GM18499 (cell line): ENCODE measurements at regions not wholly inside any gene's neighbourhood (a gene's known extent, or its start where the extent isn't known, plus 50 kb on each side); places are given as distances from the start of the nearest gene placed in this dataset.

Experiments
- ATAC-seq: cut with Tn5 transposase; IDR thresholded peaks from one replicate; pipeline ENCODE4 v1.9.1; 2021; ENCODE audit warnings: moderate number of reproducible peaks; ENCODE audit not compliant: insufficient read depth, unreplicated experiment

DNA sequence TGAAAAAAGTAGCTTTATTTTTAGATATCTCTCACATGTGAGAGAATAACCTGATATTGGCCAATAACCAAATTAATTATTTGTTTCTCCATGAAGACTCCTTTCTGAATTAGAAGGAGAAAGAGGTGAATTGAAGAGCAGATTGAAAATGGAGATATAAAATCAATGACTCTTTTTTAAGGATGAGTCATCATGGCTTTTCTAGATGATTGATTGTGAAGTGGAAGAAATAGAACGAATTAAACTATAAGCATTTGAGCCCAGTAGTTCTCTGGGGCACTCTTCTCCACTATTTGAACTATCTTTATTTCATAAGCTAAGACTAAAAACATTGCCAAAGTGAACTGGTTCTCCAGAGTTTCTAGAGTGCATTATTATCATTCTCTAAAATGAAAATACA lies 137.2 kb upstream of the EDNRA start:
- ATAC-seq: no peak

DNA sequence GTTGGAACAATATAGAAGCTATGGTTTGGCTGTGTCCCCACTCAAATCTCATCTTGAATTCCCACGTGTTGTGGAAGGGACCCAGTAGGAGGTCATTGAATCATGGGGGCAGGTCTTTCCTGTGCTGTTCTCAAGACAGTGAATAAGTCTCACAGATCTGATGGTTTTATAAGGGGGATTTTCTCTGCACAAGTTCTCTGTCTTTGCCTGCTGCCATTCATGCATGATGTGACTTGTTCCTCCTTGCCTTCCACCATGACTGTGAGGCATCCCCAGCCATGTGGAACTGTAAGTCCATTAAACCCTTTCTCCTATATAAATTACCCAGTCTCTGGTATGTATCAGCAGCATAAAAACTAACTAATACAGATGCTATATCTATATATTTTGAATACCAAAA lies 135.2 kb upstream of the EDNRA start:
- no peak for ATAC-seq

DNA sequence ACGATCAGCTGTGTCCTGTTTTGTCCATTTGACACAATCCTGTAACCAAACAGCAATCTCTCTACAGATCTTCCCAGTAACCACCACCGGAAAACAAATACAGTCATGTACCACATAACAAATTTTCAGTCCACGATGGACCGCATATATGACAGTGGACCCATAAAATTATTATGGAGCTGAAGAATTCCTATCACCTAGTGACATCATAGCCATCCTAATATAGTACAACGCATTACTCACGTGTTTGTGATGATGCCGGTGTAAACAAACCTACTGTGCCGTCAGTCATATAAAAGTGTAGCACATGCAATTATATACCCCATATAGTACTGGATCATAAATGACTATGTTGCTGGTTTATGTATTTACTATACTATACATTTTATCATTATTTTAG lies 133.7 kb upstream of the EDNRA start:
- ATAC-seq: no peak

DNA sequence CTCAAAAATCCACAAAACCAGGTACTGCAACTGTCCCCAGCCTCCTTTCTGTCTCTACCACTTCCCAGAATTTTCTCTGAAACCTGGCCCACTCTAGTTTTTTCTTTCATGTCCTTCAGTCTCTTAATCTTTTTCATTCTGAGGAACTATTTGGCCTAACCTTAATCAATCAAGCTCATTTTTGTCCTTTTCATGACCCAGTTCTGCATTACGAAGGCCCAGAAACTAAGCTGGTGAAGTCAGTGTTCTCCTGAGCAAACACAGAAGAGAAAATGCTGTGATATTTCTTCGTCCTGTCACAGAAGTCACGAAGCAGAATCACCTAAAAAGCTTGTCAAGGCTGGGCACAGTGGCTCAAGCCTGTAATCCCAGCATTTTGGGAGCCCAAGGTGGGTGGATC lies 131.7 kb upstream of the EDNRA start:
- ATAC-seq: no peak

DNA sequence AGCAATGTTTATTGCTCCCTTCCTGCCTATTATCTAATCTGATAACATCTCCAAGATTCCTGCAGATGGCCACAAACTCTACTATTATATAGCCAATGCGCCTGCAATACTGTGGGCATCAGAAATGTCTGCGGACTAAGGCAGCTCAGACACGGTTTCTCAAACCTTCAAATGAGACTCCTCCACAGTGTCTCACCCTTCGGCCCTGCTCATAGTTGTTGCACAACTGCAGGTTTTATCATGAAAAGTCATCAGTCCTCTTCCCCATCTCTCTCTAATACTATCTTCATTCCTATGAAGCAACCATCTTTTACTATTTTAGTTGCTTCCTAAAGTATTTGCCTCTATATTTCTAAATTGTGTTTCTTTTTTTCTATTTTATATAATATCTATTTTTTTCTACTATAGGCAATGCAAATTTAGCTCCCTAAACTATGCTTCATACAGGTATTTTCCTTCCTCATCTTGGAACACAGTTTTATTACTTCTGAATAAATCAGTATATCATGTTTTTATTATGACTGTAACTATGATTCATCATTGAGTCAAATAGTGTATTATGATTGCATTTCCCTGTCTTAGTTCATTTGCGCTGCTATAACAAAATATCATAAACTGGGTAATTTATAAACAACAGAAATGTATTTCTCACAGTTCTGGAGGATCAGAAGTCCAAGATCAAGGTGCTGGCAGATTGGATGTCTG lies 129.7 kb upstream of the EDNRA start:
- no peak for ATAC-seq

DNA sequence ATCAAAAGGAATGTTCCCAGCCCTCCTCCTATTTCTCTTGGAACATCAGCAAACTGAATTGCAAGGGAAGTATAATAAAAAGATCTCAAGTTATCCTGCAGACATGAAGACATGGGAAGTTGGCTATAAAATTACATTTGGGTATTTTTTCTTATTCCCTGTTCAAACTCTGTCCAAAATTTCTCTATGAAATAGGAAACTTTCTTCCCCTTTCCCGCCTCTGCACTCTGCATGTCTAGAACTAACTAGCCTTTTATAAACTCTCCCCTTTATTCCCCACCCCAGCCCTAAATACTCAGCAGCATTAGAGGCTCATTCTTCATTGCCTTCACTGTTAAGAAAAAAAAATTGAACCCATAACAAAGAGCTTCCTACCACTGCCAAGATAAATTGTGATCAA lies 126.7 kb upstream of the EDNRA start:
- ATAC-seq: no peak

DNA sequence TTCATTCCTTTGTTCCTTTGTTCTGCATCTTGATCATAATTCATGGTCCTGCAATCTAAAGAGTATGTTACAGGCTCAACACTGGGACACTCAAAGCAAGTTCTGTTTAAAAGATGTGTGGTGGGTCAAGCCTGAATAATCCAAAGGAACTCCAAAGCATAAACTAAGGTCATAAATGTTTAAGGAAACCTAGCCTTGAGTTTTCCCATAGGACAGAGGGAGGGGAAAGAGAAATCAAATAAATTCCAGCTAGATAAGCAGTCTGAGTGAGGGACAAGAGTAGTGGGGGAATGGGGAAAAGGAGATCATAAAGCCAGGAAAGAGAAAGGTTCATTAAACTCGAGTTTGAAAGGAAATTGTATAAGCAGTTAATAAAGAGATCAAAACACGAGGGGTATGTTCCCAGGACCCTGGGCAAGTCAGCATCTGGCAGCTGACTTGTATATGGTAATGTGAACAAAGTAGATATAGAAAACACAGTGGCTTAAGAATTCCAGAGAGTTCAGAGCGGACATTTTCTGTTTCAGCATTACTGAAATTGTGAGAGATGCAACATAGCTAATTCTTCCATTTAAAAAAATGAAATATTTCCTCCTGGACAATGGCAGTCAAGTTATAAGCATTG lies 125.8 kb upstream of the EDNRA start:
- ATAC-seq: no peak

DNA sequence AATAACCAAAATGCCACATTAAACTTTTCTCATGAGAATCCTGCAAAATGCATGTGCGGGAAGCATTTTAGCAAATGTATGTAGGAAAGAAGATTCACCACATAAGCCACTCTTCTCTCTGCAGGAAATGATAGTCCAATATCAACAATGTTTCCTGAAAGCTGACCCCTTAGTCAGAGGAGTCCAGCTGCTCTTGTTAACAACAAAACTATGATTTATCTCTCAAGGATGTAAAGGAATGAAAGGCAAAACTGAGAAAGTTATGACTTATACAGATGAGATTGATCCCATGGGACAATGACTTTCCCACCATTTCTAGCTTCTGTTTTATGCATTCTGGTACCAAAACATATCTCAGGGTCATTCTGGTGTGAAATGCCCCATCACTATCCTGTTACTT lies 125.0 kb upstream of the EDNRA start:
- no peak for ATAC-seq

DNA sequence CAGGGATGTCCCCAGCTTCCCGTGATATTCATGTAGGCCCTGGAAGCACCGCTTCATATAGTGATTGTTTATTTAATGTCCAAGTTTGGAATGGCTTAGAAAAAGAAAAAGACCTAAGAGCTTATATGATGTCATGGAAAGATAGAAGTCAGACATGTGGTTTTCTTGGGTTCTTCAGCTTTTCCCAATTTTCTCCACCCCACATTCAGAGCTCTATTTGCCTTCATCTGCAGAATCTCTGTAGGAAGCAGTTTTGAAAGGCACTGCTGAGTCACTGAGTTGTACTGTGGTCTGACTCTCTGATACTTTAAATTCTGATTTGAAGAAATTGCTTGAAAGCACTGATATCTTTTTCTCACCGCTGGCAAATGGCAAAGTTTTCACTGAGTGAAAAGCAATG lies 120.6 kb upstream of the EDNRA start:
- no peak for ATAC-seq

DNA sequence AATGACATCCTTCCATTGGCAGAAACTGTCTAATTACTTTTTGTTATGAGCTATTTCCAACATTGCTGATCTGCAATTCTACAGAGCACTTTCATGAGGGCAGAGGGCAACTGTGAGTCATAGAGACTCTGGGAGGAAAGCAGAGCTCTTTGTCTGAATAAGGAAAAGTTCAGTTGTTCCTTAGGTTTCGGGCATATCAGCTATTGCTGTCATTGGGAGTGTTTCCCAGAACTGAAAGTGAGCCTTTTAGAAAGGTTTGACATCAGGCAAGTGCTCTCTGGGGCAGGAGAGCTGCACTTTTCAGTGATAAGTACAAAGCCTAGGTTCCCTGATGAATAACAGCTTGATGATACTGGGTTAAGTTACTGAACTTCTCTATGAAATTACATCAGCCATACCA lies 119.2 kb upstream of the EDNRA start:
- no peak for ATAC-seq

DNA sequence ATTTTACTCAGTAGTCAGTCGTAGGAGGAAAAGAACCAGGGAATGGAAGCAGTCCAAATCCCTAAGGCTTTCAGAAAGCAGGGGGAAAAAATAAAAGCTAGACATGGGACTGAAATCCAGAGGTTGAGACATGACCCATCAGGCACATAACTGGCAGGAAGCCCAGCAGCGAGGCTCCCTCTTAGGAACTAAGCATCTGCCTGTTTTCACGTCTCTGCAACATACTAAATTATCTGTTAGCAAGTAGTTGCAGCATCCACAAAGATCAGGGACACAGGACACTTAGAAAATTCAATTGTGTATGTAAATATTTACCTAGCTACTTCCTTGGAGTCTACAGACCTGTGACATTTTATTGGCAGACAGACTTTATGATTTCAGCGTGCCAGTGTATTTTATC lies 118.0 kb upstream of the EDNRA start:
- ATAC-seq: no peak

DNA sequence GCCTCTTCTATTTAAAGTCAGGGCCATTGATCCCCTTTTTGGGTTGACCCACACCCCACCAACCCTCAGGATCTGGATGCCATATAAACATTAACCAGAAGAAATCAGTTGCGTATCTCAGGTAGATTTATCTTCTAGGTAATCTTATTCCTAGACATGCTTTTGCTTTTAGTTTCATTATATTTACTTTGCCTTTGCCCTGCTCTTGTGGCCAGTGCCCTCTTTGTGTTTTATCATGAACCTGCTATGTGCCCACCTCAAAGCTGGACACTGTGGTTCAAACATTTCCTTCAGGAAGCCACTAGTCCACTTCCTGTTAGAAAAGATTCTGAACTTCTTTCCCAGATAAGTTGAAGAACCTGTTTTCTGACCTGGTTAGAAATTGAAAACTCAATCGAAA lies 117.4 kb upstream of the EDNRA start:
- no peak for ATAC-seq

DNA sequence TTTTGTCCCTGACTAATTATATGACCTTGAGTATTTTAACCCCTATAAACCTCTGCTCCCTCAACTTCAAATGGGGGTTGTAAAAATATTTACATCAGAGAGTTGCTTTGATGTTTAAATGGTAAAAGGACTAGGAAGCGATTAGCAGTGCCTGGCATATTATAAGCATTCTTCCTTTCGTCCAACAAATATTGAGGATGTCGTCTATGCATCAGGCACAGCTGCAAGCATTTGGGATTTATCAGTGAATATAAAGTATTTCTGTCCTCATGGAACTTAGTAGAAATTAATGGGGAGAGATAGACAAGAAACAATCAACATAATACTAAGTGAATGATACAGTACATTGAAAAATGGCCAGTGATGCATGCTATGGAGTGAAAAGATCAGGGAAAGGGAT lies 115.5 kb upstream of the EDNRA start:
- ATAC-seq: no peak

DNA sequence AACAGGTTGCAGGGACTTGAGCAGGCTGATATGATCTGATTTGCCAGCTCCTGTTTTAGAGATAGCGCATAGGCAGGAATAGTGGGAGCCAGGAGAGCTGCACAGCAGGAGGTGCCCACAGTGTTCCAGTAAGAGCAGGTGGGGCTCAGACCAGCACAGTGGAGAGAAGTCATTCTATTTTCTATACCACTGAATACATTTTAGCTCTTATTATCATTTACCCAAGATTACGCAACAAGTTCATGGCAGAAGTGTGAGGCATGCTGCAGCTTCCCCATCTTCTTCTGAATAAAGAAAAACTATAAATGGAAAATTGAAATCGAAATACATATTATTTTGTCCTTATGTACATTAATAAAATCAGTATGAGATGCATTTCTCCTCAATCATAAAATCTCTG lies 114.7 kb upstream of the EDNRA start:
- no peak for ATAC-seq

DNA sequence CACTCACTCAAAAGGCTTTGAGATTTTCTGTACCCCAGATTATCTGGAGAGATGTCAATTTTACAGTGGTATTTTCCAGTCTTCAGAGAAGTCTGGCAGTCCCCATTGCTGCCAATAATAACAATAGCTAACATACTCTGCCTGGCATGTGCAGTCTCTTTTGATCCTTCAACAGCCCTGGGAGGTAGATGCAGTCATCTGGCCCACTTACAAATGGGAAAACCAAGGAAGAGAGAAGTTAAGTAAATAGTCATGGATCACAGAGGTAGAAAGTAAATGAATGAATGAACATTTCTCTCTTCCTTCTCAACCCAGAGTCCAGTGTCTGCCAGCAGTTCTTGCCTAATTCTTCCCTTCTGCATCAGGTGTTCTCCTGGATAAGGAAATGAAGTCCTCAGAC lies 113.0 kb upstream of the EDNRA start:
- no peak for ATAC-seq

DNA sequence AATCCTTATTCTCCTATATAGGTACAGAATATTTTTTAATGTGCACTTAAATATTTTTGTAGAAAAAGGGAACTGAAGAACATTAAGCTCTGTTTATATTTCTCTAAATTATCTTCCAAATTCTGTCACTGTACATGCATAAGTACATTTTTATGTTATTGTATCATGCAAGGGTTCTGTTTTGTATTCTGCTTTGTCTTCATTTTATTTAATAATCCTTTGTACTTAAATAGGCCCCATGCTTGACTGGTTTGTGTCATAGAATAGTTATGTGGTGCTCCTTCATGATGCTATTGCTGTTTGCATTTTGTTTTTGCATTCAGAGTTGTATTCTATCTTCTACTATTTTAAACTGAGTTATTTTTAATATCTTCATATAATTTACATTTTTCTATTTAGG lies 111.9 kb upstream of the EDNRA start:
- ATAC-seq: no peak

DNA sequence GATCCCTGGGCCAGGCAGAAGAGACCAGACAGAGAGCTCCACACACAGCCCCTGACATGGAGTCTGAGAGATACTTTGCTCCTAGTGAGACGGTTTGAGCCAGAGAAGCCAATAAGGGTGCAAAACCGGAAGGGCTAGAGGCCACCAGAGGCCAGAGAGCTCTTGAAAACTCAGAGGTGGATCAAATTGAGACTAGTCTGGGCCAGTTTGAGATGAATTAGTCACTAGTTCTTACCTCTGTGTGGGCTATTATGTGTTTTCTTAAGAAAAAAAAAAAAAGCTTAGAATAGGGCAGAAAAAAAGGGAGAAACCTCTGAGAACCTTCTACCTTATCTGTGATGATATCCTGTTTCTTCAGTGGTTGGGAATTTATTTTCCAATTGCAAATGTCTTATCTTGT lies 110.4 kb upstream of the EDNRA start:
- ATAC-seq: no peak

DNA sequence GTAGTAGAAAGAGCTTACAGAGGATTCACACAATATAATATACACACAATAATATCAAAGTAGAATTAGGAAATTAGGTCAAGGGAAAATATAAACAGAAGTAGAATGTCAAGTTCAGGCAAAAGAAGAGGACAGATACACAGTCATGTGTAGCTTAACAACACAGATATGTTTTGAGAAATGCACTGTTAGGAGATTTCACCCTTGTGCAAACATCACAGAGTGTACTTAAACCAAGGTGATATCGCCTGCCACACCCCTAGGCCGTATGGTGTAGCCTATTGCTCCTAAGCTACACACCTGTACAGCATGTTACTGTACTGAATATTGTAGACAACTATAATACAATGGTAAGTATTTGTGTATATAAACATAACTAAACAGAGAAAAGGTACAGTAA lies 110.0 kb upstream of the EDNRA start:
- ATAC-seq: no peak

DNA sequence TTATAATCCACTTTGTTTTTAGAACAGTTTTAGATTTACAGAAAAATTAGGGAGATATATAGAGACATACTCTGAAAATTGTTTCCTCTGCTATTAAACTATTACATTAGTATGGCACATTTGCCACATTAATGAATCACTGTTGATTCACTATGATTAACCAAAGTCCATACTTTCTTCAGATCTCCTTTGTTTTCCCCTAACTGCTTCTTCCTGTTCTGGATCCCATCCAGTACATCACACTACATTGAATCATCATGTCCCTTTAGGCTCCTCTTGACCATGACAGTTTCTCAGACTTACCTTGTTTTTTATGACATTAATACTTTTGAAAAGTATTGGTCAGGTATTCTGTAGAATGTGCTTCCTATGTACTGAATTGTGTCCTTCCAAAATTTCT lies 109.2 kb upstream of the EDNRA start:
- ATAC-seq: no peak

DNA sequence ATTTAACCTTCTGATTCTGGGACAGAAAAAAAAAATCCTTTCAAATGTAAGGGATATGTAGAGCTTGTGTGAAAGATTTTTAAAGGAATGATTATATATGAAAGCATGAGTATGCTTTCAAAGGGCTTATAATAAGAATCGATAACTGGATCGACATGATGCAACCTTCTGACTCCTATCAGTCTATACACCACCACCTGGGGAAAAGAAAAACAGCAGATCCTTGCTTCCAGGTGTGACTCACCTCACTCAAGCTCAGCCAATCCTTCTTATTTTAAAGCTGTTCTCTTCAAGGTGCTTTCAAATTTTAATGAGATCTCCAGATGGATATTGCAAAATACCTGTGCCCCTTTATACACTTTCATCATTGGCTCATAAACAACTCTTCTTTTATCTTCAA lies 102.1 kb upstream of the EDNRA start:
- no peak for ATAC-seq

DNA sequence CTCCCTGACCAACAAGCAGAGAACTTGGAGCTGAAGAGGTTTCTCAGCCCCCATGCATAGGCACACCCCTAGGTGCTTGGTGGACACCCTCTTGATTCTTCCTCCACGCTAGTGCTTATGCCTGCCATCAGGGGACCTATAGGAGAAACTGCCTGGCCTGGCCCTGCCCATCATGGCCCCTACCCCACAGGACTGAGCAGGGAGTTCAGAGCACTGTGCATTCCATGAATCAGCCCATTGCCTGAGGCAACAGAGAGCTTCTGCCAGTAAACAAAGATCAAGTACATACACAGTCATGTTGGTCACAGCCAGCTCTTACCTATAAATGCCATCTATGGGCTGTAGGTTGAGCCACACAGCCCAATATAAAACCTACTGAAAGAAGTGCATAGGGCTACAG lies 99.1 kb upstream of the EDNRA start:
- ATAC-seq: no peak

DNA sequence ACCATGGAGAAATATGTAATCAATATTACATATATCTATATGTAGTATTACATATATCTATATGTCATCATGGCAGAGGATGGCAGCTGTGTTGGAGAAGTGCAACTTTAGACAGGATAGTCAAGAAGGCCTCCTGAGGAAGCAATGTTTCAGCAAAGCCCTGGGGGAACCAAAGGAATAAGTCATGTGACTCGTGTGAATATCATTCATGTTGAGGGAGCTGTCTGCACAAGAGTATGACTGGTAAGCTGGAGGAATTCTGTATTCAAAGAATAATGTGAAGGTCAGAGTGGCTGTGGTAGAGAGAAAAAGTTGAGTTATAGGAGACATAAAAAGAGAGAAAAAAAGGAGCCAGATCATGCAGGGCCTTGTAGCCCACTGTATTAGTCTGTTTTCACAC lies 92.9 kb upstream of the EDNRA start:
- no peak for ATAC-seq

DNA sequence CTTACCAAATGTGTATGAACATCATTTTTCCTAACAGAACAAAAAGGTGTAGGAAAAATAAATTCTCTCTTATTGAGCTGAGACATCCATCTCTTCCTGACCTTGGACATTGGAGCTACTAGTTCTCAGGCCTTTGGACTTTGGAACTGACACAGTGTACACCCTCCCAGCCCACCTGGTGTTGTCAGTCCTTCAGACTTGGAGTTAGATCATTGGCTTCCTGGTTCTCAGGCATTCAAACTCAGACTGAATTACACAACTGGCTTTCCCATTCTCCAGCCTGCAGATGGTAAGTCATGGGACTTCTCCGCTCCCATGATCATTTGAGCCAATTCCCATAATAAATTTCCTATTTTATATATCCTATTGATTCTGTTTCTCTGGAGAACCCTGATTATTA lies 84.8 kb upstream of the EDNRA start:
- ATAC-seq: no peak
